Fibroblast of pulmonary artery (primary cell): ENCODE measurements at regions not wholly inside any gene's neighbourhood (a gene's known extent, or its start where the extent isn't known, plus 50 kb on each side); places are given as distances from the start of the nearest gene placed in this dataset.
"Not testable (repeated sequence)": the region's sequence is repeated elsewhere in the genome, so short reads cannot be mapped to it uniquely, and the experiment has no call there.

Experiments used
- DNase-seq: peaks from one replicate; pipeline ENCODE4 v3.0.0-alpha.2; 2010; ENCODE audit warnings: low read depth
- H3K4me3 ChIP-seq: replicated peaks from 2 replicates; pipeline ENCODE4 v1.5.1; 2011; ENCODE audit warnings: low read depth, mild to moderate bottlenecking, control low read depth, low read length, moderate library complexity
- TF ChIP-seq, protein P1 (sequence below): IDR thresholded peaks from 2 replicates; pipeline ENCODE4 v1.5.1; 2011; ENCODE audit warnings: mild to moderate bottlenecking, control low read depth, low read length, inconsistent platforms; ENCODE audit errors: missing control alignments

DNA sequence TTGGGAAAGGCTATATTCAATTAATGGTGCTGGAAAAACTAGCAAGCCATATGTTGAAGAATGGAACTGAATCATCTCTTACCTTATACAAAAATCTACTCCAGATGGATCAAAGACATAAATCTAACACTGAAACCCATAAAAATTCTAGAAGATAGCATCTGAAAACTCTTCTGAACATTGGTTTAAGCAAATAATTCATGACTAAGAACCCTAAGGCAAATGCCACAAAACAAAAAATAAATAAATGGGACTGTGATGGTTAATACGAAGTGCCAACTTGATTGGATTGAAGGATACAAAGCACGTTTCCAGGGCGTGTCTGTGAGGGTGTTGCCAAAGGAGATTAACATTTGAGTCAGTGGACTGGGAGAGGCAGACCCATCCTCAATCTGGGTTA is 1130.0 kb downstream of the DNAJB9 start:
- H3K4me3 ChIP-seq, result no peak overlapping the region
- TF ChIP-seq, protein P1, sequence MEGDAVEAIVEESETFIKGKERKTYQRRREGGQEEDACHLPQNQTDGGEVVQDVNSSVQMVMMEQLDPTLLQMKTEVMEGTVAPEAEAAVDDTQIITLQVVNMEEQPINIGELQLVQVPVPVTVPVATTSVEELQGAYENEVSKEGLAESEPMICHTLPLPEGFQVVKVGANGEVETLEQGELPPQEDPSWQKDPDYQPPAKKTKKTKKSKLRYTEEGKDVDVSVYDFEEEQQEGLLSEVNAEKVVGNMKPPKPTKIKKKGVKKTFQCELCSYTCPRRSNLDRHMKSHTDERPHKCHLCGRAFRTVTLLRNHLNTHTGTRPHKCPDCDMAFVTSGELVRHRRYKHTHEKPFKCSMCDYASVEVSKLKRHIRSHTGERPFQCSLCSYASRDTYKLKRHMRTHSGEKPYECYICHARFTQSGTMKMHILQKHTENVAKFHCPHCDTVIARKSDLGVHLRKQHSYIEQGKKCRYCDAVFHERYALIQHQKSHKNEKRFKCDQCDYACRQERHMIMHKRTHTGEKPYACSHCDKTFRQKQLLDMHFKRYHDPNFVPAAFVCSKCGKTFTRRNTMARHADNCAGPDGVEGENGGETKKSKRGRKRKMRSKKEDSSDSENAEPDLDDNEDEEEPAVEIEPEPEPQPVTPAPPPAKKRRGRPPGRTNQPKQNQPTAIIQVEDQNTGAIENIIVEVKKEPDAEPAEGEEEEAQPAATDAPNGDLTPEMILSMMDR, result no peak
- no peak for DNase-seq

DNA sequence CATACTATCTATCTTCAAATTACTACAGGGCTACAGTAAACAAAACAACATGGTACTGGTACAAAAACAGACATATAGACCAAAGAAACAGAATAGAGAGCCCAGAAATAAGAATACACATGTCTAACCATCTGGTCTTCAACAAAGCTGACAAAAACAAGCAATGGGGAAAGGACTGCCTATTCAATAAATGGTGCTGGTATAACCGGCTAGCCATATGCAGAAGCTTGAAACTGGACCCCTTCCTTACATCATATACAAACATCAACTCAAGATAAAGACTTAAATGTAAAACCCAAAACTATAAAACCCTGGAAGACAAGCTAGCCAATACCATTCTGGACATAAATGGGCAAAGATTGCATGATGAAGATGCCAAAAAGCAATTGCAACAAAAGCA is 1143.7 kb downstream of the DNAJB9 start:
- DNase-seq, result no peak
- H3K4me3 ChIP-seq, result no peak overlapping the region
- TF ChIP-seq, protein P1, result no peak

DNA sequence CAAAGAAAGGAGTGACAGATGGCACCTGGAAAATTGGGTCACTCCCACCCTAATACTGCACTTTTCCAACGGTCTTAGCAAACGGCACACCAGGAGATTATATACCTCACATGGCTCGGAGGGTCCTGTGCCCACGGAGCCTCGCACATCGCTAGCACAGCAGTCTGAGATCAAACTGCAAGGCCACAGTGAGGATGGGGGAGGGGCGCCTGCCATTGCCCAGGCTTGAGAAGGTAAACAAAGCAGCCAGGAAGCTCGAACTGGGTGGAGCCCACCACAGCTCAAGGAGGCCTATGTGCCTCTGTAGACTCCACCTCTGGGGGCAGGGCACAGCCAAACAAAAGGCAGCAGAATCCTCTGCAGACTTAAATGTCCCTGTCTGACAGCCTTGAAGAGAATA is 1149.7 kb downstream of the DNAJB9 start:
- not testable (repeated sequence) for DNase-seq, H3K4me3 ChIP-seq

DNA sequence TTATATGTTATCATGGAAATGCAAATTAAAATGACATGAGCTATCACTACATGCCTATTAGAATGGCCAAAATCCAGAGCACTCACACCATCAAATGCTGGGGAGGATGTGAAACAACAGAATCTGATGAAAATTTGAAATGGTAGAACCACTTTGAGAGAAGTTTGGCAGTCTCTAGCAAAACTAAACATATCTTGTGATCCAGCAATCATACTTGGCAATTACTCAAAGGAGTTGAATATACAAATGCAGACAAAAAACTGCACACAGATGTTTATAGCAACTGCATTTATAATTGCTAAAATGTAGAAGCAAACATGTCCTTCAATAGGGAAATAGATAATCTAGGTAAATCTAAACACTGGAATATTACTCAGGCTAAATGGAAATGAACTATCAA is 1164.9 kb downstream of the DNAJB9 start:
- no peak overlapping the region for H3K4me3 ChIP-seq
- TF ChIP-seq, protein P1, result no peak
- DNase-seq, result no peak

DNA sequence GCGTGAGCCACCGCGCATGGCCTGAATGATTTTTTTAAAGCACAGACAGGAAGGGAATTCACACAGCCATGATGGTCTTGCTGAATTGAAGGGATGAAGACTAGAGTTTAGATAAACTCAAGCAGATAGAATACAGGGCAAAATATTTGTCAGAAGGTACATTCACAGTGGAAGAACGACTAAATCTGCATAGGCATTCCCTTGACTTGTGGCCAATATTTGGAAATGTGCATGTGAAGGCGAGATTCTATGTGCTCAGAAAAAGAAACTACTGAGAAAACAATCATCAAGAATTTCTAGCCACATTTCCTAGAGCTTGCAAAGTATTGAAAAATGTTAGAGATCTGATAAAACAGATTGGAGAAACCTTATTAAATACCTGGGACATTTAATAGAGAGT is 1166.2 kb downstream of the DNAJB9 start:
- H3K4me3 ChIP-seq, result no peak overlapping the region
- TF ChIP-seq, protein P1, result no peak
- no peak for DNase-seq

DNA sequence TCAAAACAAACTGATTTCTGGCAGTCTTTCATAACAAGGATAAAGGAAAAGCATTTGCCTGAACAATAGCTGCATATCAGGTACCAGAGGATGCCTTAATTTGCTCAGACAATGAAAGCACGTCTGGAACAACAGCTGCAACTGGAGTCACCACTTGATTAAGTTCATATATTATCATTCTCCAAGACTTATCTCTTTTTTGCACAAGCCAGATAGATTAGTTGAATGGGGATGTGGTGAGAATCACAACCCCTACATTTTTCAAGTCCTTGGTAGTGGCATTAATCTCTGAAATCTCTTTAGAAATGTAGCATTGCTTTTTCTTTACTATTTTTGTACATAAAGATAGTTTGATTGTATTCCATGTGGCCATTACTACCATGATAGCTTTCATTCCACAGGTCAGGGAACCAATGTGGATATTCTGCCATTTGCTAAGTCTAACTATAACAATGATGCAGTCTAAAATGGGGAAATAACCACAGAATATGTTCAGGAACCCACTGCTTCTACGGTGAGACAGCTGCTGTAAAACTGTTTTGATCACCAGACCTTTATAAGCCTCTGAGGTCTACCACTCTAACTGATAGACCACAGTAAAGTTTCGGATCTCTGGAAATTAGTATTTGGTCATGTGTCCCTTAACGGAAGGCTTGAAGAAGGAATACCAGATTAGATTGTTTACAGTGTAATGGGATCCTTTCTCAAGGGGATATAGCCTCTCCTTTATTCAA is 1176.2 kb downstream of the DNAJB9 start:
- TF ChIP-seq, protein P1, result no peak
- no peak overlapping the region for H3K4me3 ChIP-seq
- DNase-seq, result no peak

DNA sequence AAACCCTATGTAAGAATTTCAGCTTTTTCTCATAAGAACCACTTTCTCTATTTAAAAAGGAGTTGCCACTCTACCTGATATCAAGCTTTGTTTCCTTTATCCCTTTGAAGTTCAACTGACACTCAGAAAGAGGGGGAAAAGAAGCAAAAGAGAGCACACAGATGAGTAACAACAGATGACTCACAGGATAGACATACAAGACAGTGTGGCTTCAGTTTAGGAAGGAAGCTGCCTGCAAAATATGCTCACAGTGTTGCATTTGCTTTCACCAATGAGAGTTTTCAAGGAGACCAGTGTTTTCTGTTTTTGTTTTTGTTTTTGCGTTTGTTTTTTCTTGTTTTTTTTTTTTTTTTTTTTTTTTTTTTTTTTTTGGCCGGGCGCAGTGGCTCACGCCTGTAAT is 1181.6 kb downstream of the DNAJB9 start:
- no peak overlapping the region for H3K4me3 ChIP-seq
- TF ChIP-seq, protein P1, result no peak
- DNase-seq, result no peak

DNA sequence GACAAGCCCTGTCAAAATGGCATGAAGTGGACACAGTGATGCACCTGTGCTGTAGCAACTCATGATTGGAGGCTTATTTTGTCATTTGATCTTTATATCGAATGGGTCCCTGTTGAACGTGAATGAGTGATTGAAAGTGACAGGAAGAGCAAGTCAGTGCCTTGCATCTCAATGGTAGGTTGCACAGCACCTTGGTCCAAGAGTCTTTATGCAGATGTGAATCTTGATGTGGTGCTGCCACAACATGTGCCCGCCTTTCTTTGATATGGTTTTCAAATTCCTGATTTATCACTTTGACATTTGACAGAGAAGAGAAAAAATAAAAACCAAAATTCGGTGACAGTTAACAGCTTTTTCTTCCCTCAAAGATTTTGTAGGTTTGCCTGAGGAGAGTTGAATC is 1182.4 kb downstream of the DNAJB9 start:
- TF ChIP-seq, protein P1, result no peak
- DNase-seq, result no peak
- H3K4me3 ChIP-seq, result no peak overlapping the region
